Neural progenitor cell (in vitro differentiated cells): ENCODE measurements at regions not wholly inside any gene's neighbourhood (a gene's known extent, or its start where the extent isn't known, plus 50 kb on each side); places are given as distances from the start of the nearest gene placed in this dataset.

Experiments used
- DNase-seq: peaks from one replicate; pipeline ENCODE4 v3.0.0-alpha.2; 2016; ENCODE audit warnings: low spot score
- H2AFZ ChIP-seq: fragments of 200-600 bp; sonication (generic); replicated peaks from 2 replicates; pipeline ENCODE4 v1.6.1; 2016; ENCODE audit warnings: antibody characterized with exemption
- H3F3A ChIP-seq: fragments of 200-600 bp; sonication (generic); 2 replicates; pipeline ENCODE4 v1.6.1; 2016; ENCODE audit warnings: antibody characterized with exemption, low read depth
- H3K27ac ChIP-seq: fragments of 200-600 bp; sonication (generic); 2 replicates; pipeline ENCODE4 v1.5.1; 2016; ENCODE audit warnings: mild to moderate bottlenecking
- H3K27me3 ChIP-seq: fragments of 200-600 bp; sonication (generic); 2 replicates; pipeline ENCODE4 v1.6.1; 2016; ENCODE audit warnings: mild to moderate bottlenecking, moderate library complexity
- H3K36me3 ChIP-seq: fragments of 200-600 bp; sonication (generic); 2 replicates; pipeline ENCODE4 v1.5.1; 2016
- H3K4me1 ChIP-seq: fragments of 200-600 bp; sonication (generic); 2 replicates; pipeline ENCODE4 v1.6.1; 2016; ENCODE audit warnings: mixed run types
- H3K4me2 ChIP-seq: fragments of 200-600 bp; sonication (generic); 2 replicates; pipeline ENCODE4 v1.6.1; 2016
- H3K4me3 ChIP-seq: fragments of 200-600 bp; sonication (generic); 2 replicates; pipeline ENCODE4 v1.5.1; 2016
- H3K79me2 ChIP-seq: fragments of 200-600 bp; sonication (generic); 2 replicates; pipeline ENCODE4 v1.6.1; 2016; ENCODE audit warnings: low read depth
- H3K9ac ChIP-seq: fragments of 200-600 bp; sonication (generic); 2 replicates; pipeline ENCODE4 v1.6.1; 2016
- H3K9me3 ChIP-seq: fragments of 200-600 bp; sonication (generic); 2 replicates; pipeline ENCODE4 v1.5.1; 2016; ENCODE audit warnings: low read depth
- H4K20me1 ChIP-seq: fragments of 200-600 bp; sonication (generic); 2 replicates; pipeline ENCODE4 v1.6.1; 2016; ENCODE audit warnings: low read depth
- H3K27ac Mint-ChIP-seq: 3 replicates; pipeline ENCODE4 v1.8.0; 2021; ENCODE audit warnings: mixed read lengths
- H3K27me3 Mint-ChIP-seq: 2 replicates; pipeline ENCODE4 v1.8.0; 2022; ENCODE audit warnings: low read depth, mild to moderate bottlenecking, inconsistent platforms, moderate library complexity, mixed read lengths; ENCODE audit not compliant: insufficient read depth
- H3K36me3 Mint-ChIP-seq: 3 replicates; pipeline ENCODE4 v1.8.0; 2021; ENCODE audit warnings: mixed read lengths
- H3K4me1 Mint-ChIP-seq: 3 replicates; pipeline ENCODE4 v1.8.0; 2021; ENCODE audit warnings: mixed read lengths
- H3K4me3 Mint-ChIP-seq: 3 replicates; pipeline ENCODE4 v1.8.0; 2021; ENCODE audit warnings: mild to moderate bottlenecking, moderate library complexity, mixed read lengths
- H3K9me3 Mint-ChIP-seq: 3 replicates; pipeline ENCODE4 v1.8.0; 2020; ENCODE audit warnings: mixed read lengths
- EZH2 ChIP-seq: fragments of 200-600 bp; sonication (generic); IDR thresholded peaks from 2 replicates; pipeline ENCODE4 v1.6.1; 2017; ENCODE audit warnings: antibody characterized with exemption, mild to moderate bottlenecking, moderate library complexity
- EZH2phosphoT487 ChIP-seq: fragments of 200-600 bp; sonication (generic); IDR thresholded peaks from 2 replicates; pipeline ENCODE4 v1.6.1; 2017; ENCODE audit warnings: antibody characterized with exemption
- TF ChIP-seq, protein P1 (sequence below): fragments of 200-600 bp; sonication (generic); IDR thresholded peaks from 2 replicates; pipeline ENCODE4 v1.5.1; 2017; ENCODE audit warnings: antibody characterized with exemption, mild to moderate bottlenecking

DNA sequence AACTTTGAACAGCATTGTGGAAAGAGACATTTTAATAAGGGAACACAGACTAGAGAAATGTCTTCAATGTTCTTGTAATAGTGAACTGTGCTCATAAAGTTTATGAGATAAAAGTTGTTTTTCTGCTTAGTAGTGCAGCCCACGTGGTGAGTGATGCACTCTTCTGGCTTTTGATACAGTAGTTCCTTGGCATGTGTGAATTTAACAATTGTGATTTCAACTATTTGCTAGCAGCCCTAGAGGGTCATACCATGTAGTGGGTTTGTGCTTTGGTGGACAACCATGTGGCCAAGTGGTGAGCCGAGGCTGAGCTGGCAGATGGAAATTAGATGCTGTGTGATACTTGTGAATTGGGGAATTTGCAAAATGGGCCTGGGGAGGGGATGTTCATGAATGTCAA is 116.2 kb upstream of the SLC4A4 start:
- Mint-ChIP-seq H3K36me3 (no peaks in the 10 kb centered on the region), H3K4me3 (no peak overlapping the region), H3K27me3 (peaks cover 4% of the 10 kb centered on the region), H3K27ac (no peak overlapping the region), H3K9me3 (no peaks in the 10 kb centered on the region), H3K4me1 (no peaks in the 10 kb centered on the region)
- Histone ChIP-seq H3K4me2 (no peak overlapping the region), H3K4me1 (no peaks in the 10 kb centered on the region), H3K4me3 (no peak overlapping the region), H3K36me3 (no peaks in the 10 kb centered on the region), H4K20me1 (no peaks in the 10 kb centered on the region), H3K9ac (no peak overlapping the region), H3F3A (no peaks in the 10 kb centered on the region), H3K27me3 (no peaks in the 10 kb centered on the region), H3K27ac (no peak overlapping the region), H3K79me2 (no peaks in the 10 kb centered on the region), H3K9me3 (no peaks in the 10 kb centered on the region), H2AFZ (no peak overlapping the region)
- TF ChIP-seq, protein P1, sequence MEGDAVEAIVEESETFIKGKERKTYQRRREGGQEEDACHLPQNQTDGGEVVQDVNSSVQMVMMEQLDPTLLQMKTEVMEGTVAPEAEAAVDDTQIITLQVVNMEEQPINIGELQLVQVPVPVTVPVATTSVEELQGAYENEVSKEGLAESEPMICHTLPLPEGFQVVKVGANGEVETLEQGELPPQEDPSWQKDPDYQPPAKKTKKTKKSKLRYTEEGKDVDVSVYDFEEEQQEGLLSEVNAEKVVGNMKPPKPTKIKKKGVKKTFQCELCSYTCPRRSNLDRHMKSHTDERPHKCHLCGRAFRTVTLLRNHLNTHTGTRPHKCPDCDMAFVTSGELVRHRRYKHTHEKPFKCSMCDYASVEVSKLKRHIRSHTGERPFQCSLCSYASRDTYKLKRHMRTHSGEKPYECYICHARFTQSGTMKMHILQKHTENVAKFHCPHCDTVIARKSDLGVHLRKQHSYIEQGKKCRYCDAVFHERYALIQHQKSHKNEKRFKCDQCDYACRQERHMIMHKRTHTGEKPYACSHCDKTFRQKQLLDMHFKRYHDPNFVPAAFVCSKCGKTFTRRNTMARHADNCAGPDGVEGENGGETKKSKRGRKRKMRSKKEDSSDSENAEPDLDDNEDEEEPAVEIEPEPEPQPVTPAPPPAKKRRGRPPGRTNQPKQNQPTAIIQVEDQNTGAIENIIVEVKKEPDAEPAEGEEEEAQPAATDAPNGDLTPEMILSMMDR = no peak
- TF ChIP-seq EZH2 = no peak
- no peak for TF ChIP-seq EZH2phosphoT487
- DNase-seq = no peak

DNA sequence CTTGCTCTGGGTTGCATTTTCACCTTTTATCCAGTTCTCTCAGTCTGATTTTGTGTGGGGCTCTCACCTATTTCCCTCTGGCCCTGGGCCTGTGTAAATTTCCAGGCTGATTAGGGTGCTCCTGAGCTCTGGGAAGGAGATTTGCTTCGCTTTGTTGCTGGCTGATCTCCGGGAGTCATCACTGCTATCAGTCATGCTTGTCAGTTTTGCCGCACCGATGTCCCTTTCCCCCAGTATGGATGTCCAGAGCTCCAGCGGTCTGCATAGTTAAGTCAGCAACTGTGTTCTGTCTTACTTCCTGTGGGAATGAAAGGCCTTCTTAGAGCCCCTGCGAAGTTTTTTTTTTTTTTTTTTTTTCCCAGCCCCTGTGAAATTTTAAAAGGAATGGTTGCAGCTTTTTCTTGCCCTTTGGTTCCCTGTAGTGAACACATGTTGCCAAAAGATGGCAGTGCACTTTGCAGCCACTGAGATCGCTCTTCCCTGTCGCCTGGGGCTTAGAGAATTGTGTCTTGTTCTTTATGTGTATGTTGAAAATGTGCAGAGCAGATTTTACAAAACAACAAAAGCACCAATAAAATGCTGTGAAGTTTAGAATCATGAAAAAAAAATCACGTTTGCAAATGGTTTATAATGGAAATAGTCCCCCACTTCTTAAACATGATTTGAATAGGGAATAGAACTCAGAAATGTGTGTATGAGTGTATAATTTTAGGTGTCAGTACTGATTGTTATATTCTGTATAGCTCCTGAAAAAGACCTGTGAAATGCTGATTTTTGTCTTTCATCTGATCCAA is 109.1 kb upstream of the SLC4A4 start:
- no peak overlapping the region for H3K4me3 ChIP-seq
- H3K4me1 Mint-ChIP-seq = peaks cover 29% of the 10 kb centered on the region
- no peaks in the 10 kb centered on the region for H3K9me3 ChIP-seq
- H3K27ac Mint-ChIP-seq = peak overlapping the region; percentile 40
- peak overlapping the region; percentile 48 for H3K4me3 Mint-ChIP-seq
- TF ChIP-seq, protein P1 = peak; percentile 72
- no peak for TF ChIP-seq EZH2
- H4K20me1 ChIP-seq = no peaks in the 10 kb centered on the region
- peaks cover 10% of the 10 kb centered on the region for H3F3A ChIP-seq
- H3K79me2 ChIP-seq = no peaks in the 10 kb centered on the region
- H3K9ac ChIP-seq = no peak overlapping the region
- peak overlapping the region; percentile 85 for H2AFZ ChIP-seq
- H3K4me1 ChIP-seq = peaks cover 17% of the 10 kb centered on the region
- no peaks in the 10 kb centered on the region for H3K36me3 ChIP-seq
- H3K36me3 Mint-ChIP-seq = no peaks in the 10 kb centered on the region
- peaks cover 2% of the 10 kb centered on the region for H3K27me3 Mint-ChIP-seq
- H3K27ac ChIP-seq = no peak overlapping the region
- peak overlapping the region; percentile 42 for H3K4me2 ChIP-seq
- H3K9me3 Mint-ChIP-seq = no peaks in the 10 kb centered on the region
- DNase-seq = peak; percentile 64
- H3K27me3 ChIP-seq = no peaks in the 10 kb centered on the region

DNA sequence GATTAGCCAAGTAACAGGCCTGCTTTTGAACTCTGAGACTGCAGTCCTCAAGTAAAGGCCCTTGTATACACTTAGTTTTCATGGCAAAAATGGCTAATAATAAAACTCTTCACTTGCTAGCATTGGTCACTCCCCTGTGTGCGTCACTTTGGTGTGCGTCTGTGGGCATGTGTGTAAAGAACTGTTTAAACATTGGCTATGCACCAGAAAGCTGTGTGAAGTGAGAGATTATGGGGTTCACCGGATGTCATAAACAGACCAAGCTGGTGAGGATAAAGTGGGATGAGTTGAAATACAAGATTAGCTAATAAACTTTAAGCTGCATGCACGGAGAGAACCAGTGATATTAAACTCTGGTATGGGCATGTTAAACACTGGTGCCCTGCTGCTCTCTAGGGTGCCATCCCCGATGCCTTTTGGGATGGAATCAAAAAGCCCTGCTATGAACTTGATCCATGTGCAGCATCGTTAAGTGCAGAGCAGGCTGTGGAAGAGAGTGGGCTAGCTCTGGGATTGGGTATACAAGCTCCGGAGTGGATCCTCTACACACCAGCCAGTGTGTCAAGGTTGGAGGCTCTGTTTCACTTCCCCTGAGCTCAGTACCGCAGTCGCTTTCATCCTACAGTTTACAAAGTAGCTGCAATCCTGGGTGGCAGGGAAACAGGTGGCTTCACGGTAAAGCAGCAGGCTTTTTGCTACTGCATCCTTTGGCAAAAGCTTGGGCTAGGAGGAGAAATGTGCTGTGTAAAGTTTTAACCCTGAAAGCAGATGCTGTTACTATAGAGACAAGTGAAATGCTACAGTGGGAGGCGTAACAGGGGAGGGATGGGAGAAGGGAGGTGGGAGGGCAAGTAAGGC is 108.3 kb upstream of the SLC4A4 start:
- Histone ChIP-seq H3K4me2 (no peak overlapping the region), H3K27ac (no peak overlapping the region), H3K9ac (no peak overlapping the region), H2AFZ (no peak overlapping the region), H4K20me1 (no peaks in the 10 kb centered on the region), H3F3A (peaks cover 10% of the 10 kb centered on the region), H3K4me3 (no peak overlapping the region), H3K9me3 (no peaks in the 10 kb centered on the region), H3K36me3 (no peaks in the 10 kb centered on the region), H3K27me3 (no peaks in the 10 kb centered on the region), H3K4me1 (peaks cover 17% of the 10 kb centered on the region), H3K79me2 (no peaks in the 10 kb centered on the region)
- Mint-ChIP-seq H3K9me3 (no peaks in the 10 kb centered on the region), H3K36me3 (no peaks in the 10 kb centered on the region), H3K4me1 (peaks cover 31% of the 10 kb centered on the region), H3K27me3 (no peaks in the 10 kb centered on the region), H3K27ac (no peak overlapping the region), H3K4me3 (peak overlapping the region; percentile 62)
- no peak for TF ChIP-seq EZH2
- TF ChIP-seq, protein P1 = no peak
- TF ChIP-seq EZH2phosphoT487 = no peak
- DNase-seq = no peak
